HepG2 (cell line): ENCODE measurements at regions not wholly inside any gene's neighbourhood (a gene's known extent, or its start where the extent isn't known, plus 50 kb on each side); places are given as distances from the start of the nearest gene placed in this dataset.

Experiments used
- ATAC-seq: fragments of 200-7000 bp; cut with Tn5 transposase; 3 replicates; pipeline ENCODE4 v1.9.1; 2020; ENCODE audit warnings: mild to moderate bottlenecking, moderate library complexity
- BruUV-seq: library from RNA; stranded (reverse); fragments of 400-500 nt; replicated peaks from 2 replicates; lab custom pipeline; 2021; lab: Mats Ljungman, UMichigan
- CTCF ChIA-PET: fragments of 300-600 bp; formaldehyde crosslinking; extraction: SDS; loops from one replicate; lab custom pipeline; 2021; ENCODE audit warnings: low total read pairs, inconsistent platforms, low intra/inter-chr PET ratio; lab: Yijun Ruan, JAX
- POLR2A ChIA-PET: fragments of 350-600 bp; sonication (Branson Sonifier 250); formaldehyde crosslinking; loops from one replicate; lab custom pipeline; 2020; ENCODE audit warnings: antibody characterized with exemption, inconsistent platforms; lab: Yijun Ruan, JAX
- DNase-seq: peaks from one replicate; pipeline ENCODE4 v3.0.0-alpha.2; 2015; ENCODE audit warnings: low spot score
- FAIRE-seq: peaks from 3 replicates; lab custom pipeline; 2011; peaks lifted over from hg19 to GRCh38; lab: Jason Lieb, UNC
- H2AFZ ChIP-seq: one replicate; pipeline ENCODE4 v1.6.1; 2011; ENCODE audit warnings: low read length, inconsistent platforms
- H3K27ac ChIP-seq: fragments of 300-600 bp; 3 replicates; pipeline ENCODE4 v1.8.0; 2011; ENCODE audit warnings: mixed run types, mild to moderate bottlenecking, mixed read lengths, low read length, inconsistent platforms; ENCODE audit not compliant: insufficient read depth; ENCODE audit errors: extremely low read length
- H3K27me3 ChIP-seq, 2 experiments: fragments of 200-600 bp in 1 of 2; 2 replicates in 1 of 2; 3 replicates in 1 of 2; pipeline versions ENCODE4 v1.6.0 to v1.8.0; 2011; ENCODE audit warnings: low read length in 2 of 2, mild to moderate bottlenecking in 2 of 2, moderate library complexity in 2 of 2, inconsistent platforms in 1 of 2; ENCODE audit not compliant: insufficient read depth in 2 of 2, control insufficient read depth in 1 of 2
- H3K36me3 ChIP-seq, 2 experiments: fragments of 200-600 bp in 1 of 2; replicated peaks in 1 of 2; 2 replicates in 1 of 2; 3 replicates in 1 of 2; pipeline versions ENCODE4 v1.5.1 to v1.8.0; 2011; ENCODE audit warnings: low read length in 2 of 2, inconsistent platforms in 1 of 2; ENCODE audit not compliant: insufficient read depth in 2 of 2, control insufficient read depth in 1 of 2
- H3K4me1 ChIP-seq: 2 replicates; pipeline ENCODE4 v1.5.1; 2012; ENCODE audit warnings: low read length, inconsistent platforms; ENCODE audit not compliant: insufficient read depth
- H3K4me2 ChIP-seq: 2 replicates; pipeline ENCODE4 v1.6.0; 2011; ENCODE audit warnings: low read depth, low read length, inconsistent platforms
- H3K4me3 ChIP-seq, 3 experiments: fragments of 200-600 bp in 1 of 3; sonication (generic), shearing (Covaris generic) in 1 of 3; replicated peaks in 1 of 3; 2 replicates each; pipeline ENCODE4 v1.5.1; 2011 to 2016; ENCODE audit warnings: low read length in 3 of 3, inconsistent platforms in 2 of 3, low read depth in 2 of 3, mild to moderate bottlenecking in 2 of 3, control low read depth in 1 of 3, mixed read lengths in 1 of 3; ENCODE audit not compliant: insufficient read depth in 1 of 3
- H3K79me2 ChIP-seq: one replicate; pipeline ENCODE4 v1.6.1; 2011; ENCODE audit warnings: low read length, inconsistent platforms; ENCODE audit not compliant: insufficient read depth
- H3K9ac ChIP-seq: 2 replicates; pipeline ENCODE4 v1.6.0; 2011; ENCODE audit warnings: mild to moderate bottlenecking, low read depth, low read length, inconsistent platforms; ENCODE audit not compliant: insufficient read depth
- H3K9me3 ChIP-seq: 2 replicates; pipeline ENCODE4 v1.5.1; 2012; ENCODE audit warnings: mild to moderate bottlenecking, low read length
- H4K20me1 ChIP-seq: 2 replicates; pipeline ENCODE4 v1.6.0; 2011; ENCODE audit warnings: inconsistent platforms, mild to moderate bottlenecking, low read length, moderate library complexity; ENCODE audit not compliant: insufficient read depth
- ARNTL ChIP-seq: sonication (generic); formaldehyde crosslinking; IDR thresholded peaks from 2 replicates; pipeline ENCODE4 v1.4.0; 2020; ENCODE audit warnings: mild to moderate bottlenecking, missing genetic modification reagents
- FOXK2 ChIP-seq: fragments of 450-650 bp; IDR thresholded peaks from 2 replicates; pipeline ENCODE4 v1.6.1; 2016
- HOXA3 ChIP-seq: sonication (generic); formaldehyde crosslinking; IDR thresholded peaks from 2 replicates; pipeline ENCODE4 v1.5.0; 2020; ENCODE audit warnings: missing genetic modification reagents
- KDM2A ChIP-seq: sonication (generic); formaldehyde crosslinking; IDR thresholded peaks from 2 replicates; pipeline ENCODE4 v1.4.0; 2020; ENCODE audit warnings: low read depth, missing genetic modification reagents, borderline replicate concordance
- SMAD3 ChIP-seq: sonication (generic); formaldehyde crosslinking; IDR thresholded peaks from 2 replicates; pipeline ENCODE4 v1.4.0; 2020; ENCODE audit warnings: missing genetic modification reagents
- ZNF510 ChIP-seq: sonication (generic); formaldehyde crosslinking; IDR thresholded peaks from 2 replicates; pipeline ENCODE4 v1.4.0; 2020; ENCODE audit warnings: low read depth, mild to moderate bottlenecking, missing genetic modification reagents
- ZNF747 ChIP-seq: sonication (generic); formaldehyde crosslinking; IDR thresholded peaks from 2 replicates; pipeline ENCODE4 v1.8.1; 2023; ENCODE audit warnings: missing genetic modification reagents, mild to moderate bottlenecking, borderline replicate concordance
- ZNF768 ChIP-seq: sonication (generic); formaldehyde crosslinking; IDR thresholded peaks from 2 replicates; pipeline ENCODE4 v1.4.0; 2020; ENCODE audit warnings: missing genetic modification reagents
- WGBS: methylation state at CpG from one replicate; pipeline ENCODE4 v1.1.6; 2017; ENCODE audit warnings: low lambda C conversion rate; 5-methylcytosine and 5-hydroxymethylcytosine counted together
- in situ Hi-C: cut with HindIII; loops from 2 replicates; pipeline ENCODE4 v1.10.0; 2017; ENCODE audit warnings: low pct_unique_long_range_greater_than_20kb; ENCODE audit not compliant: extremely low pct_ligation_motif_present
- intact Hi-C: fragments of 100-400 bp; cut with micrococcal nuclease; formaldehyde crosslinking; loops from one replicate; pipeline ENCODE4 v1.10.0; 2022; ENCODE audit not compliant: unreplicated experiment
- TF ChIP-seq, protein P1 (sequence below): sonication (generic); formaldehyde crosslinking; IDR thresholded peaks from 2 replicates; pipeline ENCODE4 v1.5.0; 2020; ENCODE audit warnings: missing genetic modification reagents, mild to moderate bottlenecking, borderline replicate concordance
- TF ChIP-seq, protein P2 (sequence below): sonication (generic); formaldehyde crosslinking; IDR thresholded peaks from 2 replicates; pipeline ENCODE4 v1.8.0; 2022; ENCODE audit warnings: mild to moderate bottlenecking, missing genetic modification reagents, moderate library complexity
- TF ChIP-seq, protein P3 (sequence below): sonication (generic); formaldehyde crosslinking; IDR thresholded peaks from 2 replicates; pipeline ENCODE4 v1.4.0; 2020; ENCODE audit warnings: missing genetic modification reagents
- TF ChIP-seq, protein P4 (sequence below): sonication (generic); formaldehyde crosslinking; conservative IDR thresholded peaks from 2 replicates; pipeline ENCODE4 v1.8.0; 2022; ENCODE audit warnings: missing genetic modification reagents
- TF ChIP-seq, protein P5 (sequence below): sonication (generic); formaldehyde crosslinking; IDR thresholded peaks from 2 replicates; pipeline ENCODE4 v1.4.0; 2020; ENCODE audit warnings: missing genetic modification reagents

DNA sequence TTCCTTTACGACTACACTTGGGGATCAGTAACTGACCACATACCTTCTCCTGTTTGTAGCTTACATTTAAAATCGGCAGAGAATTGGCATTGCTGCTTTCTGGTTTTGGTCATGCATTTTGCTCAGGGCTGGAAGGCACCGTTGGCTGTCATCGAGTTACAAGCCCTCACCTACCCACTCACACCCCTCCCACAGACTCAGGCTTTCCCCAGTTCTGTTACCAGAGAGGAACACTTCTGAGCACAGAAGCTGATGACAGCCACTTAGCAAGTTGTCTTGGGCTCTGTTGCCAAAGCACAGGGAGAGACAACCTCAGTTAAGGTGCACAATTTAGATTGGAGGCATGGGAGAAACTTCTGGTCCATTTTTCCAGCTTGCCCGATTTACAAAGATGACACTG lies 204.8 kb upstream of the TOPAZ1 start:
- no peak for FAIRE-seq
- intact Hi-C loops: no loop called here
- CTCF ChIA-PET: no interaction called here
- TF ChIP-seq, protein P1, sequence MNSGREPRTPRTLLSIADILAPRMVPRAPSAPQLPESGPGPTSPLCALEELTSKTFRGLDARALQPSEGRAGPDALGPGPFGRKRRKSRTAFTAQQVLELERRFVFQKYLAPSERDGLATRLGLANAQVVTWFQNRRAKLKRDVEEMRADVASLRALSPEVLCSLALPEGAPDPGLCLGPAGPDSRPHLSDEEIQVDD (CRISPR knock-in tag): no peak
- TF ChIP-seq, protein P2, sequence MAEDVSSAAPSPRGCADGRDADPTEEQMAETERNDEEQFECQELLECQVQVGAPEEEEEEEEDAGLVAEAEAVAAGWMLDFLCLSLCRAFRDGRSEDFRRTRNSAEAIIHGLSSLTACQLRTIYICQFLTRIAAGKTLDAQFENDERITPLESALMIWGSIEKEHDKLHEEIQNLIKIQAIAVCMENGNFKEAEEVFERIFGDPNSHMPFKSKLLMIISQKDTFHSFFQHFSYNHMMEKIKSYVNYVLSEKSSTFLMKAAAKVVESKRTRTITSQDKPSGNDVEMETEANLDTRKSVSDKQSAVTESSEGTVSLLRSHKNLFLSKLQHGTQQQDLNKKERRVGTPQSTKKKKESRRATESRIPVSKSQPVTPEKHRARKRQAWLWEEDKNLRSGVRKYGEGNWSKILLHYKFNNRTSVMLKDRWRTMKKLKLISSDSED (CRISPR knock-in tag): no peak
- TF ChIP-seq, protein P3, sequence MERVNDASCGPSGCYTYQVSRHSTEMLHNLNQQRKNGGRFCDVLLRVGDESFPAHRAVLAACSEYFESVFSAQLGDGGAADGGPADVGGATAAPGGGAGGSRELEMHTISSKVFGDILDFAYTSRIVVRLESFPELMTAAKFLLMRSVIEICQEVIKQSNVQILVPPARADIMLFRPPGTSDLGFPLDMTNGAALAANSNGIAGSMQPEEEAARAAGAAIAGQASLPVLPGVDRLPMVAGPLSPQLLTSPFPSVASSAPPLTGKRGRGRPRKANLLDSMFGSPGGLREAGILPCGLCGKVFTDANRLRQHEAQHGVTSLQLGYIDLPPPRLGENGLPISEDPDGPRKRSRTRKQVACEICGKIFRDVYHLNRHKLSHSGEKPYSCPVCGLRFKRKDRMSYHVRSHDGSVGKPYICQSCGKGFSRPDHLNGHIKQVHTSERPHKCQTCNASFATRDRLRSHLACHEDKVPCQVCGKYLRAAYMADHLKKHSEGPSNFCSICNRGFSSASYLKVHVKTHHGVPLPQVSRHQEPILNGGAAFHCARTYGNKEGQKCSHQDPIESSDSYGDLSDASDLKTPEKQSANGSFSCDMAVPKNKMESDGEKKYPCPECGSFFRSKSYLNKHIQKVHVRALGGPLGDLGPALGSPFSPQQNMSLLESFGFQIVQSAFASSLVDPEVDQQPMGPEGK (CRISPR knock-in tag): no peak
- TF ChIP-seq ZNF510 (CRISPR knock-in tag) (no peak), FOXK2 (no peak), KDM2A (CRISPR knock-in tag) (no peak), HOXA3 (CRISPR knock-in tag) (no peak), SMAD3 (no peak), ZNF747 (CRISPR knock-in tag) (no peak), ZNF768 (CRISPR knock-in tag) (no peak), ARNTL (no peak)
- TF ChIP-seq, protein P4, sequence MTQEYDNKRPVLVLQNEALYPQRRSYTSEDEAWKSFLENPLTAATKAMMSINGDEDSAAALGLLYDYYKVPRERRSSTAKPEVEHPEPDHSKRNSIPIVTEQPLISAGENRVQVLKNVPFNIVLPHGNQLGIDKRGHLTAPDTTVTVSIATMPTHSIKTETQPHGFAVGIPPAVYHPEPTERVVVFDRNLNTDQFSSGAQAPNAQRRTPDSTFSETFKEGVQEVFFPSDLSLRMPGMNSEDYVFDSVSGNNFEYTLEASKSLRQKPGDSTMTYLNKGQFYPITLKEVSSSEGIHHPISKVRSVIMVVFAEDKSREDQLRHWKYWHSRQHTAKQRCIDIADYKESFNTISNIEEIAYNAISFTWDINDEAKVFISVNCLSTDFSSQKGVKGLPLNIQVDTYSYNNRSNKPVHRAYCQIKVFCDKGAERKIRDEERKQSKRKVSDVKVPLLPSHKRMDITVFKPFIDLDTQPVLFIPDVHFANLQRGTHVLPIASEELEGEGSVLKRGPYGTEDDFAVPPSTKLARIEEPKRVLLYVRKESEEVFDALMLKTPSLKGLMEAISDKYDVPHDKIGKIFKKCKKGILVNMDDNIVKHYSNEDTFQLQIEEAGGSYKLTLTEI (CRISPR knock-in tag): no peak
- TF ChIP-seq, protein P5, sequence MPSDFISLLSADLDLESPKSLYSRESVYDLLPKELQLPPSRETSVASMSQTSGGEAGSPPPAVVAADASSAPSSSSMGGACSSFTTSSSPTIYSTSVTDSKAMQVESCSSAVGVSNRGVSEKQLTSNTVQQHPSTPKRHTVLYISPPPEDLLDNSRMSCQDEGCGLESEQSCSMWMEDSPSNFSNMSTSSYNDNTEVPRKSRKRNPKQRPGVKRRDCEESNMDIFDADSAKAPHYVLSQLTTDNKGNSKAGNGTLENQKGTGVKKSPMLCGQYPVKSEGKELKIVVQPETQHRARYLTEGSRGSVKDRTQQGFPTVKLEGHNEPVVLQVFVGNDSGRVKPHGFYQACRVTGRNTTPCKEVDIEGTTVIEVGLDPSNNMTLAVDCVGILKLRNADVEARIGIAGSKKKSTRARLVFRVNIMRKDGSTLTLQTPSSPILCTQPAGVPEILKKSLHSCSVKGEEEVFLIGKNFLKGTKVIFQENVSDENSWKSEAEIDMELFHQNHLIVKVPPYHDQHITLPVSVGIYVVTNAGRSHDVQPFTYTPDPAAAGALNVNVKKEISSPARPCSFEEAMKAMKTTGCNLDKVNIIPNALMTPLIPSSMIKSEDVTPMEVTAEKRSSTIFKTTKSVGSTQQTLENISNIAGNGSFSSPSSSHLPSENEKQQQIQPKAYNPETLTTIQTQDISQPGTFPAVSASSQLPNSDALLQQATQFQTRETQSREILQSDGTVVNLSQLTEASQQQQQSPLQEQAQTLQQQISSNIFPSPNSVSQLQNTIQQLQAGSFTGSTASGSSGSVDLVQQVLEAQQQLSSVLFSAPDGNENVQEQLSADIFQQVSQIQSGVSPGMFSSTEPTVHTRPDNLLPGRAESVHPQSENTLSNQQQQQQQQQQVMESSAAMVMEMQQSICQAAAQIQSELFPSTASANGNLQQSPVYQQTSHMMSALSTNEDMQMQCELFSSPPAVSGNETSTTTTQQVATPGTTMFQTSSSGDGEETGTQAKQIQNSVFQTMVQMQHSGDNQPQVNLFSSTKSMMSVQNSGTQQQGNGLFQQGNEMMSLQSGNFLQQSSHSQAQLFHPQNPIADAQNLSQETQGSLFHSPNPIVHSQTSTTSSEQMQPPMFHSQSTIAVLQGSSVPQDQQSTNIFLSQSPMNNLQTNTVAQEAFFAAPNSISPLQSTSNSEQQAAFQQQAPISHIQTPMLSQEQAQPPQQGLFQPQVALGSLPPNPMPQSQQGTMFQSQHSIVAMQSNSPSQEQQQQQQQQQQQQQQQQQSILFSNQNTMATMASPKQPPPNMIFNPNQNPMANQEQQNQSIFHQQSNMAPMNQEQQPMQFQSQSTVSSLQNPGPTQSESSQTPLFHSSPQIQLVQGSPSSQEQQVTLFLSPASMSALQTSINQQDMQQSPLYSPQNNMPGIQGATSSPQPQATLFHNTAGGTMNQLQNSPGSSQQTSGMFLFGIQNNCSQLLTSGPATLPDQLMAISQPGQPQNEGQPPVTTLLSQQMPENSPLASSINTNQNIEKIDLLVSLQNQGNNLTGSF: no peak

More for the DNA sequence above, 204.8 kb upstream of the TOPAZ1 start:
- Histone ChIP-seq H4K20me1 (no peaks in the 10 kb centered on the region), H3K36me3 (no peaks in the 10 kb centered on the region), H3K4me3 (no peak overlapping the region), H2AFZ (no peak overlapping the region), H3K9ac (no peak overlapping the region), H3K27me3 (peaks cover under 1 to 25% of the 10 kb centered on the region in 2 experiments; a peak in 3 of 5 replicates), H3K79me2 (no peaks in the 10 kb centered on the region), H3K27ac (no peak overlapping the region), H3K9me3 (no peaks in the 10 kb centered on the region), H3K4me1 (no peaks in the 10 kb centered on the region), H3K4me2 (no peak overlapping the region)
- ATAC-seq (no peak), DNase-seq (no peak)
- WGBS: 7% methylated on average over 5 of the region's 5 CpGs
- BruUV-seq: no TSS peak
- in situ Hi-C loops: no loop called here
- POLR2A ChIA-PET: no interaction called here
